ENCODE measurements at regions not wholly inside any gene's neighbourhood (a gene's known extent, or its start where the extent isn't known, plus 50 kb on each side); places are given as distances from the start of the nearest gene placed in this dataset.

DNA sequence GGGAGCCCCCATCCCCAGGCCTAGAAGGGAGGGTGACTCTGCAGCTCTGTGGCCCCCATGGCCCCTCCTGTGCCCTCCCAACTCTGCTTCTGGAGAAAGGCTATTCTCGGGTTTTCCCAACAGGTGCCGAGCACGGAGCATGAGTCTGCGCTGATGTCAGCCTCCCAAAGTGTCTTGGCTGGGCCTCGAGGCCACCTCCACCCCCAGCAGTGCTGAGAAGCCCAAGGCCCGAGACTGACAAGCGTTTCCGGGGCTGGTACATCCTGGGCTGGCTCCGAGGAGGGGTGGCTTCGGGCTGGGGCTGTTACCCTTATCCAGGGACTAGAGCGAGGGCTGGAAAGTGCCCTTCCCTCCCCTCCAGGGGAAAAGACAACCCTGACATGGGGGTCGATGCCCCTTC lies 60.2 kb upstream of the GATA5 start:
- no peak overlapping the region for H4K5ac ChIP-seq (ENCODE audit: low read depth, low read length)
- no peaks in the 10 kb centered on the region for H3K9me1 ChIP-seq (ENCODE audit: insufficient read depth, low read length)
- H2AFZ ChIP-seq (replicated peaks; ENCODE audit: low read length, poor library complexity), result no peak overlapping the region
- H2AK5ac ChIP-seq (ENCODE audit: low read depth, low read length), result no peak overlapping the region
- H2BK20ac ChIP-seq (ENCODE audit: low read depth, low read length), result no peak overlapping the region
- ChIA-PET CTCF (no interaction called here), POLR2A (ENCODE audit: unreplicated experiment) (no interaction called here)
- intact Hi-C loops (cut with micrococcal nuclease), result no loop called here
- no peak overlapping the region for H2BK15ac ChIP-seq (ENCODE audit: low read depth, low read length)
- H3K4me2 ChIP-seq (ENCODE audit: low read depth, low read length), result no peak overlapping the region
- 80% methylated on average over 1 of the region's 12 CpGs; no CpG with 5 or more reads in 1 of the 2 experiments for WGBS, 2 experiments (ENCODE audit: extremely low coverage in 2 of 2, insufficient read length in 1 of 2)
- H3K4me1 ChIP-seq (ENCODE audit: control insufficient read depth, insufficient read depth, low read length), result no peaks in the 10 kb centered on the region
- H3K23ac ChIP-seq (ENCODE audit: low read depth, low read length), result no peak overlapping the region
- dilution Hi-C loops (cut with HindIII; ENCODE audit: low sequenced_read_pairs, unreplicated experiment), result no loop called here
- H3K36me3 ChIP-seq (ENCODE audit: control insufficient read depth, insufficient read depth, low read length), result no peaks in the 10 kb centered on the region
- no peak overlapping the region for H2BK5ac ChIP-seq (ENCODE audit: low read depth, low read length, poor library complexity, severe bottlenecking)
- TF ChIP-seq, protein P1, sequence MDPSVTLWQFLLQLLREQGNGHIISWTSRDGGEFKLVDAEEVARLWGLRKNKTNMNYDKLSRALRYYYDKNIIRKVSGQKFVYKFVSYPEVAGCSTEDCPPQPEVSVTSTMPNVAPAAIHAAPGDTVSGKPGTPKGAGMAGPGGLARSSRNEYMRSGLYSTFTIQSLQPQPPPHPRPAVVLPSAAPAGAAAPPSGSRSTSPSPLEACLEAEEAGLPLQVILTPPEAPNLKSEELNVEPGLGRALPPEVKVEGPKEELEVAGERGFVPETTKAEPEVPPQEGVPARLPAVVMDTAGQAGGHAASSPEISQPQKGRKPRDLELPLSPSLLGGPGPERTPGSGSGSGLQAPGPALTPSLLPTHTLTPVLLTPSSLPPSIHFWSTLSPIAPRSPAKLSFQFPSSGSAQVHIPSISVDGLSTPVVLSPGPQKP (IDR thresholded peaks at IDR 0.05; ENCODE audit: borderline replicate concordance, low read depth, low read length), result no peak
- TF ChIP-seq NFE2L2 (IDR thresholded peaks at IDR 0.05; ENCODE audit: low read depth, low read length), result no peak
- TF ChIP-seq, protein P2, sequence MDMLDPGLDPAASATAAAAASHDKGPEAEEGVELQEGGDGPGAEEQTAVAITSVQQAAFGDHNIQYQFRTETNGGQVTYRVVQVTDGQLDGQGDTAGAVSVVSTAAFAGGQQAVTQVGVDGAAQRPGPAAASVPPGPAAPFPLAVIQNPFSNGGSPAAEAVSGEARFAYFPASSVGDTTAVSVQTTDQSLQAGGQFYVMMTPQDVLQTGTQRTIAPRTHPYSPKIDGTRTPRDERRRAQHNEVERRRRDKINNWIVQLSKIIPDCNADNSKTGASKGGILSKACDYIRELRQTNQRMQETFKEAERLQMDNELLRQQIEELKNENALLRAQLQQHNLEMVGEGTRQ (IDR thresholded peaks at IDR 0.05; ENCODE audit: low read depth, low read length), result no peak
- TF ChIP-seq CEBPB (IDR thresholded peaks at IDR 0.05; ENCODE audit: low read depth, low read length), result no peak
- no peak for TF ChIP-seq RAD21 (IDR thresholded peaks at IDR 0.05; ENCODE audit: low read length)
- TF ChIP-seq POLR2A (IDR thresholded peaks at IDR 0.05; ENCODE audit: low read depth, low read length), result no peak
- TF ChIP-seq MAZ (IDR thresholded peaks at IDR 0.05; ENCODE audit: borderline replicate concordance, low read depth, low read length), result no peak
- no peak for TF ChIP-seq MXI1 (IDR thresholded peaks at IDR 0.05; ENCODE audit: borderline replicate concordance, low read depth, low read length)
- no peak for TF ChIP-seq SMC3 (IDR thresholded peaks at IDR 0.05; ENCODE audit: low read depth, low read length)
- TF ChIP-seq RFX5 (IDR thresholded peaks at IDR 0.05; ENCODE audit: low read depth, low read length), result no peak
- no peak for TF ChIP-seq CHD1 (IDR thresholded peaks at IDR 0.05; ENCODE audit: low read depth, low read length)
- no peak for TF ChIP-seq FOS (IDR thresholded peaks at IDR 0.05; ENCODE audit: low read depth, low read length)
- TF ChIP-seq MAFK (IDR thresholded peaks at IDR 0.05; ENCODE audit: low read depth, low read length), result no peak
- TF ChIP-seq, protein P3, sequence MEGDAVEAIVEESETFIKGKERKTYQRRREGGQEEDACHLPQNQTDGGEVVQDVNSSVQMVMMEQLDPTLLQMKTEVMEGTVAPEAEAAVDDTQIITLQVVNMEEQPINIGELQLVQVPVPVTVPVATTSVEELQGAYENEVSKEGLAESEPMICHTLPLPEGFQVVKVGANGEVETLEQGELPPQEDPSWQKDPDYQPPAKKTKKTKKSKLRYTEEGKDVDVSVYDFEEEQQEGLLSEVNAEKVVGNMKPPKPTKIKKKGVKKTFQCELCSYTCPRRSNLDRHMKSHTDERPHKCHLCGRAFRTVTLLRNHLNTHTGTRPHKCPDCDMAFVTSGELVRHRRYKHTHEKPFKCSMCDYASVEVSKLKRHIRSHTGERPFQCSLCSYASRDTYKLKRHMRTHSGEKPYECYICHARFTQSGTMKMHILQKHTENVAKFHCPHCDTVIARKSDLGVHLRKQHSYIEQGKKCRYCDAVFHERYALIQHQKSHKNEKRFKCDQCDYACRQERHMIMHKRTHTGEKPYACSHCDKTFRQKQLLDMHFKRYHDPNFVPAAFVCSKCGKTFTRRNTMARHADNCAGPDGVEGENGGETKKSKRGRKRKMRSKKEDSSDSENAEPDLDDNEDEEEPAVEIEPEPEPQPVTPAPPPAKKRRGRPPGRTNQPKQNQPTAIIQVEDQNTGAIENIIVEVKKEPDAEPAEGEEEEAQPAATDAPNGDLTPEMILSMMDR (conservative IDR thresholded peaks at IDR 0.05; ENCODE audit: low read depth, low read length), result no peak
- TF ChIP-seq RCOR1 (IDR thresholded peaks at IDR 0.05; ENCODE audit: insufficient replicate concordance, low read length), result no peak
- H4K91ac ChIP-seq (ENCODE audit: insufficient read depth, low read depth, low read length), result no peak overlapping the region
- H2AK9ac ChIP-seq (replicated peaks; ENCODE audit: low read depth, low read length, poor library complexity), result no peak overlapping the region
- H4K20me1 ChIP-seq (ENCODE audit: insufficient read depth, low read length), result no peaks in the 10 kb centered on the region; the same call in 1 of the 2 replicates
- H3K79me1 ChIP-seq (ENCODE audit: low read depth in 1 of 2, low read length in 2 of 2), result no peaks in the 10 kb centered on the region
- ATAC-seq (ENCODE audit: low read depth) (no peak), DNase-seq (no peak)
- H3K9me3 ChIP-seq (ENCODE audit: control insufficient read depth, insufficient read depth, low read length), result no peaks in the 10 kb centered on the region
- H3K56ac ChIP-seq (ENCODE audit: extremely low read depth, insufficient read depth, low read length), result no peak overlapping the region
- H3K4ac ChIP-seq (ENCODE audit: low read depth, low read length), result no peak overlapping the region
- H3K27me3 ChIP-seq (ENCODE audit: control insufficient read depth, insufficient read depth, low read length), result peaks cover 53% of the 10 kb centered on the region
- no peak overlapping the region for H4K8ac ChIP-seq (ENCODE audit: low read depth in 2 of 2, low read length in 2 of 2)
- no peak overlapping the region for H3K27ac ChIP-seq (ENCODE audit: insufficient read depth, low read length)
- no TSS peak for BruUV-seq (replicated peaks)
- no peak overlapping the region for H3K4me3 ChIP-seq (ENCODE audit: insufficient read depth, low read depth, low read length)
- no peak overlapping the region for H3K14ac ChIP-seq (replicated peaks; ENCODE audit: low read depth, low read length)
- H3K18ac ChIP-seq (ENCODE audit: low read depth, low read length), result no peak overlapping the region
- no peak overlapping the region for H3K9ac ChIP-seq (ENCODE audit: low read depth, low read length)
- H2BK120ac ChIP-seq (ENCODE audit: low read depth, low read length), result no peak overlapping the region
- in situ Hi-C loops (cut with MboI; ENCODE audit: low sequenced_read_pairs), result no loop called here

Data from IMR-90 (cell line).